Upper lobe of left lung (tissue), 6 donors: ENCODE measurements at regions not wholly inside any gene's neighbourhood (a gene's known extent, or its start where the extent isn't known, plus 50 kb on each side); places are given as distances from the start of the nearest gene placed in this dataset.

Source experiments
- ATAC-seq, 2 donors: fragments of 200-7000 bp; cut with Tn5 transposase; one replicate each; pipeline ENCODE4 v1.9.1; 2022; ENCODE audit warnings: mild to moderate bottlenecking in 2 of 2, moderate library complexity in 2 of 2; ENCODE audit not compliant: low FRiP score in 2 of 2
- DNase-seq, 2 donors: peaks; one replicate each; pipeline ENCODE4 v3.0.0-alpha.2; 2019 to 2020
- H3K27ac ChIP-seq, 4 donors: fragments of 200-600 bp; sonication (generic); one replicate each; pipeline ENCODE4 v1.5.1; 2016 to 2019
- H3K27me3 ChIP-seq, 4 donors: fragments of 200-600 bp; sonication (generic); one replicate each; pipeline ENCODE4 v1.5.1; 2017 to 2019
- H3K36me3 ChIP-seq, 4 donors: fragments of 200-600 bp; sonication (generic); one replicate each; pipeline ENCODE4 v1.5.1; 2016 to 2019
- H3K4me1 ChIP-seq, 4 donors: fragments of 200-600 bp; sonication (generic); one replicate each; pipeline ENCODE4 v1.5.1; 2018 to 2019
- H3K4me3 ChIP-seq, 4 donors: fragments of 200-600 bp; sonication (generic); one replicate each; pipeline ENCODE4 v1.5.1; 2017 to 2019; ENCODE audit warnings: mild to moderate bottlenecking in 2 of 4, moderate library complexity in 1 of 4
- H3K9me3 ChIP-seq, 4 donors: fragments of 200-600 bp; sonication (generic); one replicate each; pipeline ENCODE4 v1.5.1; 2018 to 2019
- EP300 ChIP-seq, 4 donors: sonication (generic); formaldehyde crosslinking; IDR thresholded peaks; one replicate each; pipeline ENCODE4 v1.5.1; 2017; ENCODE audit warnings: antibody characterized with exemption in 4 of 4, control low read depth in 2 of 4
- POLR2A ChIP-seq, 4 donors: fragments of 450-650 bp; IDR thresholded peaks; one replicate each; pipeline ENCODE4 v1.5.1; 2016 to 2017; ENCODE audit warnings: antibody characterized with exemption in 4 of 4, mild to moderate bottlenecking in 2 of 4
- POLR2AphosphoS5 ChIP-seq, 2 donors: sonication (generic); formaldehyde crosslinking; IDR thresholded peaks; one replicate each; pipeline ENCODE4 v1.5.1; 2017; ENCODE audit warnings: antibody characterized with exemption in 2 of 2
- WGBS, 2 donors: methylation state at CpG; one replicate each; pipeline ENCODE4 v1.1.5; 2017 to 2018; 5-methylcytosine and 5-hydroxymethylcytosine counted together
- TF ChIP-seq, protein P1 (sequence below), 6 experiments: fragments of 450-650 bp in 4 of 6; fragments of 200-600 bp in 2 of 6; sonication (generic) in 2 of 6; IDR thresholded peaks; one replicate each; pipeline ENCODE4 v1.5.1; 2016 to 2019; ENCODE audit warnings: antibody characterized with exemption in 6 of 6
- donor health status: DM: no; HTN: no; CAD: no; lungs with moderate emphysema.
- donor health status: DM: no; HTN: yes; CAD: no; lungs with severe emphysema.

- no peaks in the 10 kb centered on the region for H3K9me3 ChIP-seq
- no peak overlapping the region for H3K4me3 ChIP-seq
- TF ChIP-seq EP300 (IDR thresholded peaks at IDR 0.05) (no peak), POLR2AphosphoS5 (IDR thresholded peaks at IDR 0.05) (no peak), POLR2A (IDR thresholded peaks at IDR 0.05) (no peak)
- TF ChIP-seq, protein P1, sequence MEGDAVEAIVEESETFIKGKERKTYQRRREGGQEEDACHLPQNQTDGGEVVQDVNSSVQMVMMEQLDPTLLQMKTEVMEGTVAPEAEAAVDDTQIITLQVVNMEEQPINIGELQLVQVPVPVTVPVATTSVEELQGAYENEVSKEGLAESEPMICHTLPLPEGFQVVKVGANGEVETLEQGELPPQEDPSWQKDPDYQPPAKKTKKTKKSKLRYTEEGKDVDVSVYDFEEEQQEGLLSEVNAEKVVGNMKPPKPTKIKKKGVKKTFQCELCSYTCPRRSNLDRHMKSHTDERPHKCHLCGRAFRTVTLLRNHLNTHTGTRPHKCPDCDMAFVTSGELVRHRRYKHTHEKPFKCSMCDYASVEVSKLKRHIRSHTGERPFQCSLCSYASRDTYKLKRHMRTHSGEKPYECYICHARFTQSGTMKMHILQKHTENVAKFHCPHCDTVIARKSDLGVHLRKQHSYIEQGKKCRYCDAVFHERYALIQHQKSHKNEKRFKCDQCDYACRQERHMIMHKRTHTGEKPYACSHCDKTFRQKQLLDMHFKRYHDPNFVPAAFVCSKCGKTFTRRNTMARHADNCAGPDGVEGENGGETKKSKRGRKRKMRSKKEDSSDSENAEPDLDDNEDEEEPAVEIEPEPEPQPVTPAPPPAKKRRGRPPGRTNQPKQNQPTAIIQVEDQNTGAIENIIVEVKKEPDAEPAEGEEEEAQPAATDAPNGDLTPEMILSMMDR (IDR thresholded peaks at IDR 0.05) = no peak
- WGBS, 2 donors = 100% methylated on average over 1 of the region's 1 CpG
- H3K36me3 ChIP-seq = no peaks in the 10 kb centered on the region
- H3K27me3 ChIP-seq = no peaks in the 10 kb centered on the region
- no peak for DNase-seq
- H3K27ac ChIP-seq = no peak overlapping the region
- ATAC-seq = no peak
- peaks cover 0 to 7% (median 0%) of the 10 kb centered on the region in 4 donors for H3K4me1 ChIP-seq
Observed at GRCh38 chr6:87921034-87921433, 126.6 kb upstream of the SPACA1 start.

DNA sequence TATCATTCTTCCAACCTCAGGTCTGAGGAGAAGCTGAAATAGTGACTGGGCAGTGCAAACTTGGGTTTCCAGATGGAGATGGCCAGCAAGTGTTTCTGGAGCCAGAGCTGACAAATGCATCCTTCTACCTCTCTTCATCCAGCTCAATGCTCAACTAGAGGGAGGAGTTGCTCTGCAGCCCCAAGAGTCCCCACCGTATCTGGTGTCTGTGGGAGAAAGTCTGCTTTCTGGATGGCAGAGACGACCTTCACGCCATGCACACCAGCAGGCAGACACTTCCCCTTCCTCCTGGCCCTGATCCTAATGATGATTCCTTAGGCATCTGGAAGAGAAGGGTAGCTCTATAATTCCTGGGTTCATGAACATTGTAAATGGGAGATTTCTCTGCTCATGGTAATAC, 127.4 kb upstream of the SPACA1 start:
- no peaks in the 10 kb centered on the region for H3K27me3 ChIP-seq
- ATAC-seq = no peak
- H3K36me3 ChIP-seq = no peaks in the 10 kb centered on the region
- no peak overlapping the region for H3K4me3 ChIP-seq
- H3K4me1 ChIP-seq = peaks cover 0 to 7% (median 0%) of the 10 kb centered on the region in 4 donors
- no peak overlapping the region for H3K27ac ChIP-seq
- DNase-seq = no peak
- 75 to 100% methylated on average over 3 of the region's 3 CpGs for WGBS, 2 donors
- TF ChIP-seq EP300 (IDR thresholded peaks at IDR 0.05) (no peak), POLR2AphosphoS5 (IDR thresholded peaks at IDR 0.05) (no peak), POLR2A (IDR thresholded peaks at IDR 0.05) (no peak)
- TF ChIP-seq, protein P1 (IDR thresholded peaks at IDR 0.05) = no peak
- H3K9me3 ChIP-seq = no peaks in the 10 kb centered on the region

GRCh38 chr6:87919416-87919815, 128.2 kb upstream of the SPACA1 start:
- no peak overlapping the region for H3K4me3 ChIP-seq
- WGBS, 2 donors = 92 to 100% methylated on average over 1 of the region's 1 CpG
- no peaks in the 10 kb centered on the region for H3K9me3 ChIP-seq
- no peak for TF ChIP-seq EP300 (IDR thresholded peaks at IDR 0.05)
- no peak for TF ChIP-seq POLR2A (IDR thresholded peaks at IDR 0.05)
- no peak for TF ChIP-seq POLR2AphosphoS5 (IDR thresholded peaks at IDR 0.05)
- TF ChIP-seq, protein P1 (IDR thresholded peaks at IDR 0.05) = no peak
- H3K36me3 ChIP-seq = no peaks in the 10 kb centered on the region
- ATAC-seq (no peak), DNase-seq (no peak)
- no peak overlapping the region for H3K27ac ChIP-seq
- peaks cover 0 to 7% (median 0%) of the 10 kb centered on the region in 4 donors for H3K4me1 ChIP-seq
- H3K27me3 ChIP-seq = no peaks in the 10 kb centered on the region

GRCh38 chr6:87919001-87919400, 128.6 kb upstream of the SPACA1 start:
- peaks cover 0 to 7% (median 0%) of the 10 kb centered on the region in 4 donors for H3K4me1 ChIP-seq
- no peaks in the 10 kb centered on the region for H3K36me3 ChIP-seq
- no peak for ATAC-seq
- H3K27ac ChIP-seq = no peak overlapping the region
- H3K27me3 ChIP-seq = no peaks in the 10 kb centered on the region
- TF ChIP-seq POLR2AphosphoS5 (IDR thresholded peaks at IDR 0.05) = no peak
- TF ChIP-seq EP300 (IDR thresholded peaks at IDR 0.05) = no peak
- TF ChIP-seq, protein P1 (IDR thresholded peaks at IDR 0.05) = no peak
- no peak for TF ChIP-seq POLR2A (IDR thresholded peaks at IDR 0.05)
- H3K4me3 ChIP-seq = no peak overlapping the region
- no peak for DNase-seq
- no peaks in the 10 kb centered on the region for H3K9me3 ChIP-seq
- 75 to 82% methylated on average over 1 of the region's 1 CpG for WGBS, 2 donors

DNA sequence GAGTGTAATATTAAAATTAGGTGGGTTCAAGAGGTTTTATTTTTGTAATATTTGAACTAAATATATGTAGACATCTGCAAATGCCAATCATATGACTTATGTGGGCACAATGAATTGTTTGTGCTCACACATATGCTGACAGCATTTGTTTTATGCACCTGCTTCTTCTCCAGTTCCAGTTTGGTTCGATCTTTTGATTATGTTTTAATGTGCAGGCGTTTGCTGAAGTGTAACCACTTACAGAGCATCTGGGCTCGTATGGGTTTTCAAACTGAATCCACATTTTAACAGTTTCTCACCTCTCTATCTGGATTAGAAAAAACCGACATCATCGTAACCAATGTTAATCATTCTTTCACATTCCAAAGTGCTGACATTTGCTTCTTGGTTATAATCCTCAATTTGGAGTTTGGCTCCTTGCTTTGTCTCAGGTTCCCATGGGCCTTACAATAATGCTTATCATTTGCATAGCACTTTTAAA, 129.1 kb upstream of the SPACA1 start:
- ATAC-seq (no peak), DNase-seq (no peak)
- TF ChIP-seq EP300 (IDR thresholded peaks at IDR 0.05) (no peak), POLR2A (IDR thresholded peaks at IDR 0.05) (no peak), POLR2AphosphoS5 (IDR thresholded peaks at IDR 0.05) (no peak)
- TF ChIP-seq, protein P1 (IDR thresholded peaks at IDR 0.05) = no peak
- 70 to 71% methylated on average over 5 of the region's 5 CpGs for WGBS, 2 donors
- no peak overlapping the region for H3K27ac ChIP-seq
- no peaks in the 10 kb centered on the region for H3K36me3 ChIP-seq
- no peaks in the 10 kb centered on the region for H3K27me3 ChIP-seq
- H3K4me3 ChIP-seq = no peak overlapping the region
- no peaks in the 10 kb centered on the region for H3K9me3 ChIP-seq
- peaks cover 0 to 7% (median 0%) of the 10 kb centered on the region in 4 donors for H3K4me1 ChIP-seq
